Large intestine (tissue), 3 donors: ENCODE measurements at regions not wholly inside any gene's neighbourhood (a gene's known extent, or its start where the extent isn't known, plus 50 kb on each side); places are given as distances from the start of the nearest gene placed in this dataset.

ENCODE experiments used
- DNase-seq, 2 donors: peaks; one replicate each; pipeline versions ENCODE4 v3.0.0 to v3.0.0-alpha.2; 2013
- H3K27ac ChIP-seq: one replicate; pipeline ENCODE4 v1.5.1; 2013; ENCODE audit warnings: low read length
- H3K27me3 ChIP-seq: 2 replicates; pipeline ENCODE4 v1.6.1; 2013; ENCODE audit warnings: low read length; ENCODE audit not compliant: control insufficient read depth, insufficient read depth
- H3K36me3 ChIP-seq: 2 replicates; pipeline ENCODE4 v1.6.1; 2013; ENCODE audit warnings: low read length; ENCODE audit not compliant: control insufficient read depth, insufficient read depth
- H3K4me1 ChIP-seq: one replicate; pipeline ENCODE4 v1.6.1; 2013; ENCODE audit warnings: low read length; ENCODE audit not compliant: control insufficient read depth, insufficient read depth
- H3K4me3 ChIP-seq: one replicate; pipeline ENCODE4 v1.5.1; 2013; ENCODE audit warnings: low read length
- H3K9me3 ChIP-seq: one replicate; pipeline ENCODE4 v1.6.1; 2013; ENCODE audit warnings: mild to moderate bottlenecking, low read depth, low read length, moderate library complexity; ENCODE audit not compliant: control insufficient read depth
- WGBS: methylation state at CpG from one replicate; pipeline ENCODE4 v1.1.5; 2013; ENCODE audit warnings: low lambda C conversion rate; ENCODE audit not compliant: insufficient coverage; 5-methylcytosine and 5-hydroxymethylcytosine counted together

- DNase-seq, result no peak
- H3K27me3 ChIP-seq, result no peaks in the 10 kb centered on the region
- no peak overlapping the region for H3K27ac ChIP-seq
- no peaks in the 10 kb centered on the region for H3K9me3 ChIP-seq
- no peak overlapping the region for H3K4me3 ChIP-seq
- WGBS, result 80% methylated on average over 1 of the region's 8 CpGs
- H3K4me1 ChIP-seq, result no peaks in the 10 kb centered on the region
- H3K36me3 ChIP-seq, result no peaks in the 10 kb centered on the region
Observed at GRCh38 chr6:15116889-15117288, 129.0 kb upstream of the JARID2 start.

- Histone ChIP-seq H3K4me3 (no peak overlapping the region), H3K27me3 (no peaks in the 10 kb centered on the region), H3K4me1 (no peaks in the 10 kb centered on the region), H3K27ac (no peak overlapping the region), H3K36me3 (no peaks in the 10 kb centered on the region), H3K9me3 (no peaks in the 10 kb centered on the region)
- DNase-seq, result no peak
- 100% methylated on average over 1 of the region's 1 CpG for WGBS
Observed at GRCh38 chr6:15121443-15121842, 124.4 kb upstream of the JARID2 start.

GRCh38 chr6:15121977-15122550, 123.8 kb upstream of the JARID2 start:
- 100% methylated on average over 1 of the region's 6 CpGs for WGBS
- DNase-seq, result no peak
- Histone ChIP-seq H3K36me3 (no peaks in the 10 kb centered on the region), H3K27ac (no peak overlapping the region), H3K4me3 (no peak overlapping the region), H3K27me3 (no peaks in the 10 kb centered on the region), H3K4me1 (no peaks in the 10 kb centered on the region), H3K9me3 (no peaks in the 10 kb centered on the region)

- Histone ChIP-seq H3K4me1 (no peaks in the 10 kb centered on the region), H3K36me3 (no peaks in the 10 kb centered on the region), H3K4me3 (no peak overlapping the region), H3K9me3 (no peaks in the 10 kb centered on the region), H3K27ac (no peak overlapping the region), H3K27me3 (no peaks in the 10 kb centered on the region)
- no CpG with 5 or more reads among the region's 4 CpGs for WGBS
- DNase-seq, result no peak
Observed at GRCh38 chr6:15129887-15130286, 116.0 kb upstream of the JARID2 start.

GRCh38 chr6:15131234-15131633, 114.6 kb upstream of the JARID2 start:
- Histone ChIP-seq H3K4me3 (no peak overlapping the region), H3K27me3 (no peaks in the 10 kb centered on the region), H3K9me3 (no peaks in the 10 kb centered on the region), H3K4me1 (no peaks in the 10 kb centered on the region), H3K27ac (no peak overlapping the region), H3K36me3 (no peaks in the 10 kb centered on the region)
- no peak for DNase-seq
- no CpG with 5 or more reads among the region's 2 CpGs for WGBS

- Histone ChIP-seq H3K27me3 (no peaks in the 10 kb centered on the region), H3K4me3 (no peak overlapping the region), H3K36me3 (no peaks in the 10 kb centered on the region), H3K9me3 (no peaks in the 10 kb centered on the region), H3K4me1 (no peaks in the 10 kb centered on the region), H3K27ac (no peak overlapping the region)
- no CpG with 5 or more reads among the region's 7 CpGs for WGBS
- no peak for DNase-seq
Observed at GRCh38 chr6:15131651-15132061, 114.2 kb upstream of the JARID2 start.

- H3K4me1 ChIP-seq, result no peaks in the 10 kb centered on the region
- H3K36me3 ChIP-seq, result no peaks in the 10 kb centered on the region
- WGBS, result 80% methylated on average over 1 of the region's 4 CpGs
- DNase-seq, result no peak
- no peaks in the 10 kb centered on the region for H3K27me3 ChIP-seq
- H3K4me3 ChIP-seq, result no peak overlapping the region
- H3K9me3 ChIP-seq, result no peaks in the 10 kb centered on the region
- no peak overlapping the region for H3K27ac ChIP-seq
Observed at GRCh38 chr6:15132167-15132566, 113.7 kb upstream of the JARID2 start.

- Histone ChIP-seq H3K4me3 (no peak overlapping the region), H3K36me3 (no peaks in the 10 kb centered on the region), H3K27me3 (no peaks in the 10 kb centered on the region), H3K9me3 (no peaks in the 10 kb centered on the region), H3K4me1 (no peaks in the 10 kb centered on the region), H3K27ac (no peak overlapping the region)
- DNase-seq, result peak in 1 of 2 donors; percentile 30
- no CpG with 5 or more reads among the region's 8 CpGs for WGBS
Observed at GRCh38 chr6:15132854-15133670, 112.8 kb upstream of the JARID2 start.

GRCh38 chr6:15137086-15137485, 108.8 kb upstream of the JARID2 start:
- H3K36me3 ChIP-seq, result no peaks in the 10 kb centered on the region
- no peak overlapping the region for H3K27ac ChIP-seq

GRCh38 chr6:15143086-15143485, 102.8 kb upstream of the JARID2 start:
- Histone ChIP-seq H3K9me3 (no peaks in the 10 kb centered on the region), H3K4me1 (no peaks in the 10 kb centered on the region), H3K36me3 (no peaks in the 10 kb centered on the region), H3K4me3 (no peak overlapping the region), H3K27me3 (no peaks in the 10 kb centered on the region), H3K27ac (no peak overlapping the region)
- no CpG with 5 or more reads among the region's 3 CpGs for WGBS
- no peak for DNase-seq

More at GRCh38 chr6:15137086-15137485, 108.8 kb upstream of the JARID2 start:
- Histone ChIP-seq H3K4me1 (no peaks in the 10 kb centered on the region), H3K9me3 (no peaks in the 10 kb centered on the region), H3K27me3 (no peaks in the 10 kb centered on the region), H3K4me3 (no peak overlapping the region)
- no CpG with 5 or more reads among the region's 1 CpG for WGBS
- DNase-seq, result no peak

GRCh38 chr6:15143540-15143939, 102.3 kb upstream of the JARID2 start:
- H3K27me3 ChIP-seq, result no peaks in the 10 kb centered on the region
- H3K36me3 ChIP-seq, result no peaks in the 10 kb centered on the region
- 80% methylated on average over 1 of the region's 3 CpGs for WGBS
- no peak overlapping the region for H3K27ac ChIP-seq
- no peak overlapping the region for H3K4me3 ChIP-seq
- H3K9me3 ChIP-seq, result no peaks in the 10 kb centered on the region
- H3K4me1 ChIP-seq, result no peaks in the 10 kb centered on the region
- DNase-seq, result no peak
